Retina (tissue), 1 donor: ENCODE measurements at regions not wholly inside any gene's neighbourhood (a gene's known extent, or its start where the extent isn't known, plus 50 kb on each side); places are given as distances from the start of the nearest gene placed in this dataset.
A peak's percentile ranks its signal among the peaks of the same experiment; 100 is the strongest.
"Not testable (repeated sequence)": the region's sequence is repeated elsewhere in the genome, so short reads cannot be mapped to it uniquely, and the experiment has no call there.

Experiments used
- DNase-seq: peaks from one replicate; pipeline ENCODE4 v3.0.0-alpha.2; 2016

DNA sequence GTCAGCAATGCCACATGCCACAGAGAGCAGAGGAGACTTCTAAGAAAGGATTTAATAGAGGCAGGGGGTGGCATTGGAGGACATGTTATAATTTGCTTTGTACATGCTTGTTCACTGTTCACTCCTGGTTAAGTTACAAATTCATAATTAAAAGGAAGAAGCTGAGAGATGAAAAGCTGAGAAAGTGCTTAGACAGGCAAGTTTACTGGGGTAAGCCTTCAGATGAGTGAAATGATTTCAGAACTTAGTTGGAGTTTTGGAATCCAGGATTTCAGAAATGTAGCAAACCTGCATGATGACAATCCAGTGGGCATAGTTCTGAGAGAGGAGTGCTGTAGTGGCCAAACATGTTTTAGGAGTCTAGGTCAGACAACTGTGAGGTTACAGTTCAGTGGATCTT is 67.3 kb upstream of the FBXO33 start:
- DNase-seq: no peak

GRCh38 chr14:39497677-39498076 is 65.4 kb upstream of the FBXO33 start:
- DNase-seq: not testable (repeated sequence)

- DNase-seq: no peak
Measured at GRCh38 chr14:39492267-39492666, 60.0 kb upstream of the FBXO33 start.

GRCh38 chr14:39491134-39491571 is 58.9 kb upstream of the FBXO33 start:
- DNase-seq: peak; percentile 74

- peak; percentile 73 for DNase-seq
Measured at GRCh38 chr14:39488600-39488999, 56.4 kb upstream of the FBXO33 start.

- DNase-seq: no peak
Measured at GRCh38 chr14:39483682-39484081, 51.4 kb upstream of the FBXO33 start.
